HEK293 (cell line): ENCODE measurements at regions not wholly inside any gene's neighbourhood (a gene's known extent, or its start where the extent isn't known, plus 50 kb on each side); places are given as distances from the start of the nearest gene placed in this dataset.

Experiments used
- CTCF ChIA-PET: fragments of 350-600 bp; formaldehyde crosslinking; extraction: SDS; loops from one replicate; lab custom pipeline; 2021; ENCODE audit warnings: antibody characterized with exemption; lab: Yijun Ruan, JAX
- POLR2A ChIA-PET: fragments of 300-600 bp; formaldehyde crosslinking; extraction: SDS; loops from one replicate; lab custom pipeline; 2020; ENCODE audit warnings: antibody characterized with exemption, inconsistent platforms; lab: Yijun Ruan, JAX
- H3K27ac ChIP-seq: fragments of 200-500 bp; sonication (Bioruptor generic); 2 replicates; pipeline ENCODE4 v1.5.1; 2014; ENCODE audit warnings: low read depth, low read length, control low read depth, inconsistent platforms; ENCODE audit errors: extremely low read depth
- H3K36me3 ChIP-seq, 2 experiments: fragments of 200-500 bp in 1 of 2; sonication (Bioruptor generic) in 1 of 2; 1 replicate in 1 of 2; 2 replicates in 1 of 2; pipeline ENCODE4 v1.5.1; 2014 to 2017; ENCODE audit warnings: inconsistent platforms in 2 of 2, low read length in 2 of 2; ENCODE audit not compliant: control insufficient read depth in 2 of 2, insufficient read depth in 1 of 2
- H3K4me1 ChIP-seq: fragments of 200-500 bp; sonication (Bioruptor generic); 2 replicates; pipeline ENCODE4 v1.5.1; 2014; ENCODE audit warnings: mild to moderate bottlenecking, low read length, inconsistent platforms; ENCODE audit not compliant: control insufficient read depth, insufficient read depth
- H3K4me3 ChIP-seq: 2 replicates; pipeline ENCODE4 v1.5.1; 2011; ENCODE audit warnings: low read depth, mild to moderate bottlenecking, control low read depth, low read length, moderate library complexity
- H3K9me3 ChIP-seq: fragments of 200-500 bp; sonication (Bioruptor generic); 2 replicates; pipeline ENCODE4 v1.5.1; 2014; ENCODE audit warnings: low read depth, low read length, inconsistent platforms; ENCODE audit not compliant: control insufficient read depth, insufficient read depth
- GLIS1 ChIP-seq: fragments of 450-650 bp; formaldehyde crosslinking; IDR thresholded peaks from 2 replicates; pipeline ENCODE4 v1.5.1; 2016; ENCODE audit warnings: missing biosample characterization, missing genetic modification characterization
- KLF8 ChIP-seq: fragments of 450-650 bp; formaldehyde crosslinking; IDR thresholded peaks from 2 replicates; pipeline ENCODE4 v1.5.1; 2016; ENCODE audit warnings: missing biosample characterization, missing genetic modification characterization
- MEIS1 ChIP-seq: sonication (generic); formaldehyde crosslinking; IDR thresholded peaks from 2 replicates; pipeline ENCODE4 v1.8.1; 2022; ENCODE audit warnings: missing genetic modification reagents, mild to moderate bottlenecking, borderline replicate concordance
- PATZ1 ChIP-seq: fragments of 450-650 bp; formaldehyde crosslinking; IDR thresholded peaks from 2 replicates; pipeline ENCODE4 v1.5.1; 2016; ENCODE audit warnings: missing biosample characterization, missing genetic modification characterization
- PBX3 ChIP-seq: sonication (generic); formaldehyde crosslinking; IDR thresholded peaks from 2 replicates; pipeline ENCODE4 v1.8.1; 2022; ENCODE audit warnings: mild to moderate bottlenecking, moderate library complexity, missing genetic modification reagents
- SP2 ChIP-seq: fragments of 450-650 bp; formaldehyde crosslinking; IDR thresholded peaks from 2 replicates; pipeline ENCODE4 v1.5.1; 2016; ENCODE audit warnings: missing biosample characterization, missing genetic modification characterization
- YY1 ChIP-seq: fragments of 450-650 bp; formaldehyde crosslinking; IDR thresholded peaks from 2 replicates; pipeline ENCODE4 v1.5.1; 2018; ENCODE audit warnings: missing biosample characterization, missing genetic modification characterization
- ZNF19 ChIP-seq: fragments of 450-650 bp; formaldehyde crosslinking; IDR thresholded peaks from 2 replicates; pipeline ENCODE4; 2016; ENCODE audit warnings: missing biosample characterization, missing genetic modification characterization, low read depth
- ZNF2 ChIP-seq: fragments of 450-650 bp; formaldehyde crosslinking; IDR thresholded peaks from 2 replicates; pipeline ENCODE4 v1.5.1; 2016; ENCODE audit warnings: missing biosample characterization, missing genetic modification characterization
- ZNF214 ChIP-seq: fragments of 450-650 bp; formaldehyde crosslinking; IDR thresholded peaks from 2 replicates; pipeline ENCODE4 v1.5.1; 2017; ENCODE audit warnings: missing biosample characterization, mild to moderate bottlenecking, missing genetic modification characterization, borderline replicate concordance
- ZNF23 ChIP-seq: fragments of 450-650 bp; formaldehyde crosslinking; IDR thresholded peaks from 2 replicates; pipeline ENCODE4 v1.5.1; 2016; ENCODE audit warnings: missing biosample characterization, missing genetic modification characterization, borderline replicate concordance
- ZNF302 ChIP-seq: fragments of 450-650 bp; formaldehyde crosslinking; IDR thresholded peaks from 2 replicates; pipeline ENCODE4 v1.5.1; 2016; ENCODE audit warnings: missing biosample characterization, missing genetic modification characterization, low read depth
- ZNF416 ChIP-seq: fragments of 450-650 bp; formaldehyde crosslinking; IDR thresholded peaks from 2 replicates; pipeline ENCODE4 v1.5.1; 2016; ENCODE audit warnings: missing biosample characterization, missing genetic modification characterization
- ZNF433 ChIP-seq: fragments of 450-650 bp; formaldehyde crosslinking; IDR thresholded peaks from 2 replicates; pipeline ENCODE4 v1.5.1; 2016; ENCODE audit warnings: missing biosample characterization, missing genetic modification characterization, low read depth
- ZNF473 ChIP-seq: fragments of 450-650 bp; formaldehyde crosslinking; IDR thresholded peaks from 2 replicates; pipeline ENCODE4 v1.5.1; 2017; ENCODE audit warnings: missing biosample characterization, missing genetic modification characterization
- ZNF514 ChIP-seq: fragments of 450-650 bp; formaldehyde crosslinking; IDR thresholded peaks from 2 replicates; pipeline ENCODE4 v1.5.1; 2016; ENCODE audit warnings: missing biosample characterization, missing genetic modification characterization
- ZNF530 ChIP-seq: fragments of 450-650 bp; formaldehyde crosslinking; IDR thresholded peaks from 2 replicates; pipeline ENCODE4 v1.5.1; 2016; ENCODE audit warnings: low read depth, missing biosample characterization, missing genetic modification characterization
- ZNF555 ChIP-seq: fragments of 450-650 bp; formaldehyde crosslinking; conservative IDR thresholded peaks from 2 replicates; pipeline ENCODE4 v1.5.1; 2017; ENCODE audit warnings: missing biosample characterization, mild to moderate bottlenecking, missing genetic modification characterization, inconsistent platforms
- ZNF600 ChIP-seq: fragments of 450-650 bp; formaldehyde crosslinking; IDR thresholded peaks from 2 replicates; pipeline ENCODE4 v1.5.1; 2016; ENCODE audit warnings: missing biosample characterization, missing genetic modification characterization
- ZNF623 ChIP-seq: fragments of 450-650 bp; formaldehyde crosslinking; IDR thresholded peaks from 2 replicates; pipeline ENCODE4 v1.5.1; 2016; ENCODE audit warnings: missing biosample characterization, missing genetic modification characterization
- ZNF639 ChIP-seq: fragments of 450-650 bp; formaldehyde crosslinking; IDR thresholded peaks from 2 replicates; pipeline ENCODE4 v1.5.1; 2016; ENCODE audit warnings: missing biosample characterization, missing genetic modification characterization
- ZNF645 ChIP-seq: fragments of 450-650 bp; formaldehyde crosslinking; IDR thresholded peaks from 2 replicates; pipeline ENCODE4; 2016; ENCODE audit warnings: missing biosample characterization, missing genetic modification characterization
- ZNF701 ChIP-seq: fragments of 450-650 bp; formaldehyde crosslinking; IDR thresholded peaks from 2 replicates; pipeline ENCODE4 v1.5.1; 2016; ENCODE audit warnings: missing biosample characterization, missing genetic modification characterization
- ZNF707 ChIP-seq: fragments of 450-650 bp; formaldehyde crosslinking; IDR thresholded peaks from 2 replicates; pipeline ENCODE4 v1.5.1; 2016; ENCODE audit warnings: missing biosample characterization, missing genetic modification characterization
- ZNF777 ChIP-seq: fragments of 450-650 bp; formaldehyde crosslinking; IDR thresholded peaks from 2 replicates; pipeline ENCODE4 v1.5.1; 2017; ENCODE audit warnings: missing biosample characterization, missing genetic modification characterization, borderline replicate concordance
- ZNF791 ChIP-seq: fragments of 450-650 bp; formaldehyde crosslinking; IDR thresholded peaks from 2 replicates; pipeline ENCODE4 v1.5.1; 2016; ENCODE audit warnings: missing biosample characterization, missing genetic modification characterization
- ZNF830 ChIP-seq: fragments of 450-650 bp; IDR thresholded peaks from 2 replicates; pipeline ENCODE4 v1.5.0; 2018; ENCODE audit warnings: missing biosample characterization, missing genetic modification characterization, low read depth, mild to moderate bottlenecking, moderate library complexity
- ZSCAN18 ChIP-seq: fragments of 450-650 bp; formaldehyde crosslinking; IDR thresholded peaks from 2 replicates; pipeline ENCODE4 v1.5.1; 2016; ENCODE audit warnings: missing biosample characterization, missing genetic modification characterization
- ZXDB ChIP-seq: fragments of 450-650 bp; formaldehyde crosslinking; IDR thresholded peaks from 2 replicates; pipeline ENCODE4 v1.5.1; 2016; ENCODE audit warnings: missing biosample characterization, missing genetic modification characterization

- H3K36me3 ChIP-seq = no peaks in the 10 kb centered on the region
- no peak overlapping the region for H3K4me3 ChIP-seq
- POLR2A ChIA-PET = no interaction called here
- CTCF ChIA-PET = interaction anchor here (0.6 kb wide), 1 partner anchor 1120 kb away, joined by 4 read pairs; no protein-coding TSS in a partner anchor
- no peak overlapping the region for H3K27ac ChIP-seq
- H3K9me3 ChIP-seq = no peaks in the 10 kb centered on the region
- TF ChIP-seq ZNF777 (tag by site-specific recombination) = no peak
- no peak for TF ChIP-seq ZNF23 (tag by site-specific recombination)
- TF ChIP-seq ZNF701 (tag by site-specific recombination) = no peak
- no peak for TF ChIP-seq ZNF530 (tag by site-specific recombination)
- no peak for TF ChIP-seq ZNF416 (tag by site-specific recombination)
- no peak for TF ChIP-seq ZSCAN18 (tag by site-specific recombination)
- no peak for TF ChIP-seq SP2 (tag by site-specific recombination)
- TF ChIP-seq GLIS1 = no peak
- no peak for TF ChIP-seq ZNF514 (tag by site-specific recombination)
- TF ChIP-seq MEIS1 (CRISPR knock-in tag) = no peak
- H3K4me1 ChIP-seq = no peaks in the 10 kb centered on the region
These were observed 561.8 kb downstream of the CETN3 start for GRCh38 chr5:89847743-89848142.

GRCh38 chr5:89844548-89844947 lies 565.0 kb downstream of the CETN3 start:
- no peak overlapping the region for H3K27ac ChIP-seq
- no peak for TF ChIP-seq YY1 (tag by site-specific recombination)
- TF ChIP-seq ZNF19 = no peak
- TF ChIP-seq ZNF600 = no peak
- TF ChIP-seq ZNF302 (tag by site-specific recombination) = no peak
- no peak for TF ChIP-seq PBX3
- no peak for TF ChIP-seq ZNF645 (tag by site-specific recombination)
- no peak for TF ChIP-seq ZNF791 (tag by site-specific recombination)
- TF ChIP-seq PATZ1 = no peak
- no peak for TF ChIP-seq ZNF214 (tag by site-specific recombination)
- TF ChIP-seq ZNF473 = no peak
- no peak for TF ChIP-seq ZNF830 (tag by site-specific recombination)
- TF ChIP-seq ZXDB = no peak
- TF ChIP-seq ZNF2 (tag by site-specific recombination) = no peak
- TF ChIP-seq ZNF623 (tag by site-specific recombination) = no peak
- TF ChIP-seq ZNF555 = no peak
- no peak for TF ChIP-seq ZNF639 (tag by site-specific recombination)
- TF ChIP-seq KLF8 (tag by site-specific recombination) = no peak
- TF ChIP-seq ZNF707 (tag by site-specific recombination) = no peak
- no peak for TF ChIP-seq ZNF433 (tag by site-specific recombination)
- TF ChIP-seq, all 188 proteins: peak for 0
- Histone ChIP-seq H3K36me3 (no peaks in the 10 kb centered on the region), H3K4me1 (no peaks in the 10 kb centered on the region), H3K4me3 (no peak overlapping the region), H3K9me3 (no peaks in the 10 kb centered on the region)
- ChIA-PET POLR2A (no interaction called here), CTCF (no interaction called here)
